HCT116 (cell line): ENCODE measurements at regions not wholly inside any gene's neighbourhood (a gene's known extent, or its start where the extent isn't known, plus 50 kb on each side); places are given as distances from the start of the nearest gene placed in this dataset.

ENCODE experiments used
- ATAC-seq: fragments of 200-7000 bp; cut with Tn5 transposase; 2 replicates; pipeline ENCODE4 v1.9.1; 2020; ENCODE audit warnings: mild to moderate bottlenecking, moderate library complexity
- BruUV-seq: library from RNA; stranded (reverse); fragments of 400-500 nt; replicated peaks from 2 replicates; lab custom pipeline; 2021; lab: Mats Ljungman, UMichigan
- CTCF ChIA-PET: fragments of 300-600 bp; sonication (Branson Sonifier 250); formaldehyde crosslinking; loops from one replicate; lab custom pipeline; 2021; ENCODE audit warnings: antibody characterized with exemption; lab: Charles Lee
- POLR2A ChIA-PET: fragments of 300-600, 350-600 bp; sonication (Branson Sonifier 250); formaldehyde crosslinking; loops from one replicate; lab custom pipeline; 2021; ENCODE audit warnings: antibody characterized with exemption; lab: Charles Lee
- RAD21 ChIA-PET, 2 experiments: fragments of 300-600 bp; sonication (Branson Sonifier 250); formaldehyde crosslinking; loops; one replicate each; lab custom pipeline; 2023; ENCODE audit warnings: low total read pairs in 2 of 2; ENCODE audit not compliant: uncharacterized antibody in 2 of 2, unreplicated experiment in 2 of 2, low non-redundant PET in 1 of 2; lab: Charles Lee
- DNase-seq: peaks from one replicate; pipeline ENCODE4 v3.0.0-alpha.2; 2010; ENCODE audit warnings: low read depth, low spot score
- H2AFZ ChIP-seq: fragments of 200-600 bp; shearing (Covaris generic), sonication (generic); 2 replicates; pipeline ENCODE4 v1.6.1; 2017; ENCODE audit warnings: low read depth, mixed run types, mixed read lengths, antibody characterized with exemption, low read length; ENCODE audit not compliant: poor library complexity, severe bottlenecking
- H3K27ac ChIP-seq: 2 replicates; pipeline ENCODE4 v1.5.1; 2012; ENCODE audit warnings: low read depth, low read length
- H3K27me3 ChIP-seq: fragments of 200-600 bp; sonication (generic); 2 replicates; pipeline ENCODE4 v1.6.1; 2016; ENCODE audit warnings: mixed run types, low read length, mixed read lengths; ENCODE audit not compliant: insufficient read depth
- H3K36me3 ChIP-seq, 2 experiments: fragments of 200-500 bp in 1 of 2; fragments of 200-600 bp in 1 of 2; sonication (Bioruptor generic) in 1 of 2; sonication (generic) in 1 of 2; 2 replicates each; pipeline versions ENCODE4 v1.5.1 to v1.6.1; 2014 to 2016; ENCODE audit warnings: low read length in 2 of 2, inconsistent platforms in 1 of 2, mixed read lengths in 1 of 2, mixed run types in 1 of 2; ENCODE audit not compliant: insufficient read depth in 2 of 2, control insufficient read depth in 1 of 2
- H3K4me1 ChIP-seq, 2 experiments: fragments of 200-600 bp in 1 of 2; sonication (generic) in 1 of 2; 2 replicates each; pipeline versions ENCODE4 v1.5.1 to v1.6.1; 2012 to 2017; ENCODE audit warnings: low read length in 2 of 2, inconsistent platforms in 1 of 2, mild to moderate bottlenecking in 1 of 2, mixed read lengths in 1 of 2, mixed run types in 1 of 2, moderate library complexity in 1 of 2; ENCODE audit not compliant: insufficient read depth in 2 of 2, control insufficient read depth in 1 of 2
- H3K4me2 ChIP-seq: fragments of 200-600 bp; sonication (generic); 2 replicates; pipeline ENCODE4 v1.6.1; 2017; ENCODE audit warnings: mixed run types, low read length, mixed read lengths
- H3K4me3 ChIP-seq, 2 experiments: fragments of 200-600 bp in 1 of 2; sonication (generic) in 1 of 2; replicated peaks in 1 of 2; 2 replicates each; pipeline ENCODE4 v1.5.1; 2011 to 2016; ENCODE audit warnings: low read length in 2 of 2, control low read depth in 1 of 2, low read depth in 1 of 2, mild to moderate bottlenecking in 1 of 2, mixed read lengths in 1 of 2, mixed run types in 1 of 2
- H3K79me2 ChIP-seq: fragments of 200-600 bp; sonication (generic); 2 replicates; pipeline ENCODE4 v1.6.1; 2017; ENCODE audit warnings: mild to moderate bottlenecking, mixed run types, low read length, moderate library complexity, mixed read lengths; ENCODE audit not compliant: insufficient read depth
- H3K9ac ChIP-seq: fragments of 200-600 bp; sonication (generic); 2 replicates; pipeline ENCODE4 v1.6.1; 2016; ENCODE audit warnings: low read length, mixed read lengths
- H3K9me2 ChIP-seq: fragments of 200-600 bp; sonication (generic), shearing (Covaris generic); 2 replicates; pipeline ENCODE4 v1.6.1; 2017; ENCODE audit warnings: mixed run types, mild to moderate bottlenecking, moderate library complexity; ENCODE audit not compliant: insufficient read depth
- H3K9me3 ChIP-seq, 2 experiments: fragments of 200-500 bp in 1 of 2; fragments of 200-600 bp in 1 of 2; sonication (Bioruptor generic) in 1 of 2; sonication (generic) in 1 of 2; 2 replicates each; pipeline ENCODE4 v1.6.1; 2014 to 2017; ENCODE audit warnings: low read length in 2 of 2, mixed read lengths in 2 of 2, inconsistent platforms in 1 of 2, low read depth in 1 of 2, mild to moderate bottlenecking in 1 of 2, mixed run types in 1 of 2, moderate library complexity in 1 of 2; ENCODE audit not compliant: control insufficient read depth in 1 of 2, insufficient read depth in 1 of 2
- H4K20me1 ChIP-seq: fragments of 200-600 bp; sonication (generic), shearing (Covaris generic); 2 replicates; pipeline ENCODE4 v1.6.1; 2017; ENCODE audit warnings: mixed run types, mild to moderate bottlenecking, moderate library complexity; ENCODE audit not compliant: insufficient read depth
- EZH2phosphoT487 ChIP-seq: fragments of 200-600 bp; IDR thresholded peaks from 2 replicates; pipeline ENCODE4 v1.6.1; 2018; ENCODE audit warnings: antibody characterized with exemption, borderline replicate concordance
- POLR2A ChIP-seq: IDR thresholded peaks from 2 replicates; pipeline ENCODE4 v1.7.0; 2011; ENCODE audit warnings: borderline replicate concordance; ENCODE audit not compliant: insufficient read depth, insufficient read length; ENCODE audit errors: extremely low read depth
- POLR2AphosphoS5 ChIP-seq: IDR thresholded peaks from 2 replicates; pipeline ENCODE4 v1.6.1; 2011; ENCODE audit warnings: mild to moderate bottlenecking, low read depth, low read length, moderate library complexity
- SRF ChIP-seq: IDR thresholded peaks from 2 replicates; pipeline ENCODE4 v1.6.1; 2012; ENCODE audit warnings: low read depth
- intact Hi-C: fragments of 100-400 bp; cut with micrococcal nuclease; formaldehyde crosslinking; loops from 2 replicates; pipeline ENCODE4 v1.10.0; 2022
- TF ChIP-seq, protein P1 (sequence below): IDR thresholded peaks from 2 replicates; pipeline ENCODE4 v1.6.1; 2012; ENCODE audit warnings: low read depth

DNA sequence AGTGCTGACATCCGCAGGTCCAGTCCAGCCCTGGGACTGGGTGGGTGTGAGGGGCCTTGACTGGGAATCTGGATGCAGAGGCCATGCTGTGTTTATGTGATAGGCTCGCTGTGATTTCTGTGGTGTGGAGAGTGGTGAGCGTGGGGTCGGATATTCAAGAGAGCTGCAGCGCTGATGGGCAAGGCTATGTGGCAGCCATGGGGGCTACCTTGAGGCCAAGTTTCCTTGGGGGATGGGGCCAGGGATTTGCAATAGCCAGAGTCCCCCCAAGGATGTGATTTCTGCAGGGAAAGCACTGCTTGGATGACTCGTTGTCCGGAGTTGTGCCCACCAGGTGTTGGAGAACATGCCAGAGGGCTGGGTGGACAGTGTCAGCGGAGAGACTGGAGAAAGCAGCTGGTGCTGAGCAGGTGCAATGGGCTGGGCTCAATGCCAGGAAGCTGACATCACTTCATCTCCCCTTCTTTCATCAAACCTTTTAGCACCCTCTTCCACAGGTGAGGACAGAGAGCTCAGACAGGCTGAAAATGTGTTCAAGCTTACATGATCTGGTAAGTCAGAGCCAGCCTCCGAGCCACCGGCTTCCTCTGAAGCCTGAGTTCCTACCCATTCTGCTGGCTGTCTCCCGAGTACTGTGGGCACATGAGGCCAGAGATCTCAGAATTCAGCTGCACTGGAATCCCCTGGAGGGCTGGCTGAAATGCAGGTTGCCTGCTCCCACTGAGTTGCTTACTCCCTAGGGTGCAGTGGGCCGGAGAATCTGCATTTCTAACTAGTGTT lies 132.9 kb downstream of the RHOU start (continued):
- TF ChIP-seq EZH2phosphoT487 (no peak), POLR2AphosphoS5 (no peak), SRF (no peak)

- no TSS peak for BruUV-seq
- CTCF ChIA-PET: no interaction called here
- intact Hi-C loops: no loop called here
- no peaks in the 10 kb centered on the region for H3K79me2 ChIP-seq
- POLR2A ChIA-PET: no interaction called here
- no peaks in the 10 kb centered on the region for H4K20me1 ChIP-seq
- no peak overlapping the region for H3K9ac ChIP-seq
- no peak overlapping the region for H3K4me3 ChIP-seq
- peaks cover 2% of the 10 kb centered on the region; the same call in 1 of the 2 replicates for H3K27me3 ChIP-seq
- no peaks in the 10 kb centered on the region for H3K9me2 ChIP-seq
- no peak overlapping the region for H3K4me2 ChIP-seq
- TF ChIP-seq, protein P1, sequence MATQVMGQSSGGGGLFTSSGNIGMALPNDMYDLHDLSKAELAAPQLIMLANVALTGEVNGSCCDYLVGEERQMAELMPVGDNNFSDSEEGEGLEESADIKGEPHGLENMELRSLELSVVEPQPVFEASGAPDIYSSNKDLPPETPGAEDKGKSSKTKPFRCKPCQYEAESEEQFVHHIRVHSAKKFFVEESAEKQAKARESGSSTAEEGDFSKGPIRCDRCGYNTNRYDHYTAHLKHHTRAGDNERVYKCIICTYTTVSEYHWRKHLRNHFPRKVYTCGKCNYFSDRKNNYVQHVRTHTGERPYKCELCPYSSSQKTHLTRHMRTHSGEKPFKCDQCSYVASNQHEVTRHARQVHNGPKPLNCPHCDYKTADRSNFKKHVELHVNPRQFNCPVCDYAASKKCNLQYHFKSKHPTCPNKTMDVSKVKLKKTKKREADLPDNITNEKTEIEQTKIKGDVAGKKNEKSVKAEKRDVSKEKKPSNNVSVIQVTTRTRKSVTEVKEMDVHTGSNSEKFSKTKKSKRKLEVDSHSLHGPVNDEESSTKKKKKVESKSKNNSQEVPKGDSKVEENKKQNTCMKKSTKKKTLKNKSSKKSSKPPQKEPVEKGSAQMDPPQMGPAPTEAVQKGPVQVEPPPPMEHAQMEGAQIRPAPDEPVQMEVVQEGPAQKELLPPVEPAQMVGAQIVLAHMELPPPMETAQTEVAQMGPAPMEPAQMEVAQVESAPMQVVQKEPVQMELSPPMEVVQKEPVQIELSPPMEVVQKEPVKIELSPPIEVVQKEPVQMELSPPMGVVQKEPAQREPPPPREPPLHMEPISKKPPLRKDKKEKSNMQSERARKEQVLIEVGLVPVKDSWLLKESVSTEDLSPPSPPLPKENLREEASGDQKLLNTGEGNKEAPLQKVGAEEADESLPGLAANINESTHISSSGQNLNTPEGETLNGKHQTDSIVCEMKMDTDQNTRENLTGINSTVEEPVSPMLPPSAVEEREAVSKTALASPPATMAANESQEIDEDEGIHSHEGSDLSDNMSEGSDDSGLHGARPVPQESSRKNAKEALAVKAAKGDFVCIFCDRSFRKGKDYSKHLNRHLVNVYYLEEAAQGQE: no peak
- TF ChIP-seq POLR2A: no peak
- H3K9me3 ChIP-seq: no peaks in the 10 kb centered on the region
- DNase-seq (no peak), ATAC-seq (no peak)
- no peak overlapping the region for H3K27ac ChIP-seq
- no peak overlapping the region for H2AFZ ChIP-seq
- H3K4me1 ChIP-seq: no peaks in the 10 kb centered on the region
- H3K36me3 ChIP-seq: no peaks in the 10 kb centered on the region
- RAD21 ChIA-PET: no interaction called here
Observed at GRCh38 chr1:228868731-228869024, 133.4 kb downstream of the RHOU start.
